GM12874 (cell line): ENCODE measurements at regions not wholly inside any gene's neighbourhood (a gene's known extent, or its start where the extent isn't known, plus 50 kb on each side); places are given as distances from the start of the nearest gene placed in this dataset.

Experiments used
- TF ChIP-seq, protein P1 (sequence below): IDR thresholded peaks from 2 replicates; pipeline ENCODE4 v1.5.1; 2011; ENCODE audit warnings: low read depth, mild to moderate bottlenecking, control low read depth, low read length, moderate library complexity; ENCODE audit not compliant: insufficient read depth

DNA sequence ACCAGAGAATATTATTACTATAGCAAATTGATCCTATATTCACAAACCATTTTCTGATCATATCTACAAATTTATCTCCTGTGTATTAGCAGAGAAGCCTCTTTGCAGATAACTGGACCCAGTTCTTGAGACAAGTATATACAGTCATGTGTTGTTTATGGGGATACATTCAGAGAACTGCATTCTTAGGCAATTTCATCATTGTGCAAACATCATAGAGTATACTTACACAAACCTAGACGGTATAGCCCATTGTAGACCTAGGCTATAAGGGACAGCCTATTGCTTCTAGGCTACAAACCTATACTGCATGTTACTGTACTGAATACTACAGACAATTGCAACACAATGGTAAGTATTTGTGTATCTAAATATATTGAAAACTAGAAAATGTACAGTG lies 152.5 kb upstream of the SPANXN4 start:
- TF ChIP-seq, protein P1, sequence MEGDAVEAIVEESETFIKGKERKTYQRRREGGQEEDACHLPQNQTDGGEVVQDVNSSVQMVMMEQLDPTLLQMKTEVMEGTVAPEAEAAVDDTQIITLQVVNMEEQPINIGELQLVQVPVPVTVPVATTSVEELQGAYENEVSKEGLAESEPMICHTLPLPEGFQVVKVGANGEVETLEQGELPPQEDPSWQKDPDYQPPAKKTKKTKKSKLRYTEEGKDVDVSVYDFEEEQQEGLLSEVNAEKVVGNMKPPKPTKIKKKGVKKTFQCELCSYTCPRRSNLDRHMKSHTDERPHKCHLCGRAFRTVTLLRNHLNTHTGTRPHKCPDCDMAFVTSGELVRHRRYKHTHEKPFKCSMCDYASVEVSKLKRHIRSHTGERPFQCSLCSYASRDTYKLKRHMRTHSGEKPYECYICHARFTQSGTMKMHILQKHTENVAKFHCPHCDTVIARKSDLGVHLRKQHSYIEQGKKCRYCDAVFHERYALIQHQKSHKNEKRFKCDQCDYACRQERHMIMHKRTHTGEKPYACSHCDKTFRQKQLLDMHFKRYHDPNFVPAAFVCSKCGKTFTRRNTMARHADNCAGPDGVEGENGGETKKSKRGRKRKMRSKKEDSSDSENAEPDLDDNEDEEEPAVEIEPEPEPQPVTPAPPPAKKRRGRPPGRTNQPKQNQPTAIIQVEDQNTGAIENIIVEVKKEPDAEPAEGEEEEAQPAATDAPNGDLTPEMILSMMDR: no peak

DNA sequence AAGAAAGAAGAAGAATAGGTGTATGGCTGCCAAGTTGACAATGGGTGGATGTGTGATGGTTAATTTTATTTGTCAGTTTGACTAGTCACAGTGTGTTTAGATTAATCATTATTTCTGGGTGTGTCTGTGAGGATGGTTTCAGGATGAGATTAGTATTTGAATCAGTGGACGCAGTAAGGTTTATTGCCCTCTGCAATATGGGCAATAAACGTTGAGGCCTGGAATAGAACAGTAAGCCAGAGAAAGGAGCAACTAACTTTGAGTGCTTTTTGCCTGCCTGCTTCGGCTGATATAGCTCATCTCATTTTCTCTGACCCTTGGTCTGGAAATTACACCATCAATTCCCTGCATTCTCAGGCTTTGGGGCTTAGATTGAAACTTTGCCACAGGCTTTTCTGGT lies 140.8 kb upstream of the SPANXN4 start:
- TF ChIP-seq, protein P1: no peak

DNA sequence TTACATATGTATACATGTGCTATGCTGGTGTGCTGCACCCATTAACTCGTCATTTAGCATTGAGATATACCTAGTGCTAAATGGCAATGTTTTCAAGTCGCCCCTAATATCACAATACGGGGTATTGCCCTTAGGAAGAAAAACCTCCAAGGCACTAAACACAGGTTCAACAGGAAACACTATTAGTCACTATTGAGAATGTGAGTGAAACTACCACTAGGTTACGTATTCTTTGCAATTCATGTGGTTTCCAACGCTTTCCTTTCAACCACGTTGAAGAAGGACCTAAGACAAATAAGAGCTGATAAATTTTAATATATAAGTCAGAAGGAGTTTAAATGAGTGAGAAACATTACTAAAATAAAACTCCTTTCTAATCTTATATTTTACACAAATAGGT lies 134.7 kb upstream of the SPANXN4 start:
- TF ChIP-seq, protein P1: no peak

DNA sequence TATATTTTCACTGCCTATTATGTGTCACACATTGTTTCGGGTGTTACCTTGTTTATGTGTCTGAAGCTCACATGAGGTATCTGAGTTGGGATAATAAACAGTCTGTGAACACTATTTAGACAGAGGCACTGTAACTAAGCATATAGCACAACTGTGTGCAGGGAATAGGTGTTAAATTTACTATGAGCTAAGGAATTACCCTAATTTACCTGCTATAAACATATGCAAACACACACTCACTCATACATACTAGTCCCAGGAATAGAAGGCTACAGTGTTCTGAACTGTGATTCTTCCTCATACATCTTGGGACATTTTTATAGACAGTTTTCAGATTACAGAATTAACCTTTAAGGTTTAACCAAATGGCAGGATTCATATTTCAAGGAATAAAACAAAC lies 127.6 kb upstream of the SPANXN4 start:
- TF ChIP-seq, protein P1: no peak

DNA sequence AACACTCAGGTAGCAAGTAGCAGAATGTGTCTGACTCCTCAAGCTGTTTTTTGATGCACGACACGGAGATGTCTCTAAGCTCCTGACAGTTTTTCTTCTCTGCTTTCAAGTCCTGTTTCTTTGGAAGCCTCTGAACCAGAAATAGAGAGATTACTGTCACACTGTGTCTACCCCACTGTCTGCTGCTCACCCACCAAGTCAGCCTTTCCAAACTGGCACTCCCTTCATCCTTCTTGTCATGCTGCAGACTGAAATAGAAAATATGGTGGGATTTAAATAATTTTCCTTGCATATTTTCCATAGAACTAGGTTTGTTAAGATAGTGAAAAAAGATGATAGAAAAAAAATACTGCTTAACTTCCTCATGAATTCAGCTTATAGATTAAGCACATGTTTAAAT lies 102.5 kb upstream of the SPANXN4 start:
- TF ChIP-seq, protein P1: no peak

DNA sequence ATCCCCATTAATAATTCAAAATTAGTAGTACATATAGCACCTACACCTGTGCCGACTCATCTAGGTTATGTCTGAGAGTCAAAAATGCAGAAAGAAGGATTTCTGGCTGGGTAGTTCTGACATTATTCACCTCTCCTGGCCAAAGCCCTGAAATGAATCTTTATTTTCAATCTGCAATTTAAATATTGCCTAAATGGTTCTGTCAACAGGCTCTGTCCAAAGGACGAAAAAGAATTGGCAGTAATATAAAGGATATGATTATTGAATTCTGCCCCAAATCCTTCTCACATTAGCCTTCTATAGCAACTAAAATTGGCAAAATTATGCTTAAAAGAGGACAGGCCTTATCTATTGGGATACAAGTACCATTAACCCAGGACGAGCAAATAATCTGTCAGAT lies 86.9 kb upstream of the SPANXN4 start:
- TF ChIP-seq, protein P1: no peak
